GM19455 (cell line): ENCODE measurements at regions not wholly inside any gene's neighbourhood (a gene's known extent, or its start where the extent isn't known, plus 50 kb on each side); places are given as distances from the start of the nearest gene placed in this dataset.
"Not testable (repeated sequence)": the region's sequence is repeated elsewhere in the genome, so short reads cannot be mapped to it uniquely, and the experiment has no call there.

Source experiments
- ATAC-seq: cut with Tn5 transposase; IDR thresholded peaks from one replicate; pipeline ENCODE4 v1.9.1; 2021; ENCODE audit not compliant: unreplicated experiment

DNA sequence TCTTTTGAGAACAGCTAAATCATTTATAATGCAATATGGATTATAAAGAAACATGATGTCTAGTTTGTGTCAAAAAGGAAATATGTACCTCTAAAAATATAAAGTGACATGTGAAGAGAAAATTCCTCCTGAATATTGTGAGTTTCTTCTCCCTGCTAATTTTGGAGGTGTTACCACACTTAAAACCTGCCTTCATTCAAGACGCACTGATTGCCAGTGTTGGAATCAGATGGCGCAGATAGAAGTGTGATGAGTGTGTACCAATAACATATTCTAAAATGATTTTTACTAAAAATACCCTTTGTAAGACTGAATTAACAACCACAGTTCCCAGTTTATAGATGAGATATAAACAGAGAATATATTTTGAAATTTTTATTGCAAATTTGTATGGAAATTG is 681.8 kb upstream of the LRATD1 start:
- no peak for ATAC-seq

DNA sequence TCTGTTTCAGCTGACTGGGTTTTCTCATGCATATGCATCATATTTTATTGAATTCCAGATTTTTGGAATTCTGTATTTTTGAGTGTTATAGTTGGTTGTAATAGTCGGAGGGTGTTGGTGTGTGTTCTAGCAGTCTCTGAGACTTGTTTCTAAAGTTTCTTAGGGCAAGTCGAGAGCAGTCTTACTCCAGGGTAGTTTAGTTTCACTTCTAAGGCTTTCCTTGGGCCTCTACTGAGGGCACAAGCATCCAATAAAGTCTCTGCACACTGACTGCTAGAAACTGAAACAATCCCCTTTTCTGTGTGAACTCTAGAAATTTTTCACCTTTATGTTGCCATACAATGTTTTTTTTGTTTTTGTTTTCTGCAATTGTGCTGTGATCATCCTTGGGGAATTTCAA is 663.7 kb upstream of the LRATD1 start:
- no peak for ATAC-seq

DNA sequence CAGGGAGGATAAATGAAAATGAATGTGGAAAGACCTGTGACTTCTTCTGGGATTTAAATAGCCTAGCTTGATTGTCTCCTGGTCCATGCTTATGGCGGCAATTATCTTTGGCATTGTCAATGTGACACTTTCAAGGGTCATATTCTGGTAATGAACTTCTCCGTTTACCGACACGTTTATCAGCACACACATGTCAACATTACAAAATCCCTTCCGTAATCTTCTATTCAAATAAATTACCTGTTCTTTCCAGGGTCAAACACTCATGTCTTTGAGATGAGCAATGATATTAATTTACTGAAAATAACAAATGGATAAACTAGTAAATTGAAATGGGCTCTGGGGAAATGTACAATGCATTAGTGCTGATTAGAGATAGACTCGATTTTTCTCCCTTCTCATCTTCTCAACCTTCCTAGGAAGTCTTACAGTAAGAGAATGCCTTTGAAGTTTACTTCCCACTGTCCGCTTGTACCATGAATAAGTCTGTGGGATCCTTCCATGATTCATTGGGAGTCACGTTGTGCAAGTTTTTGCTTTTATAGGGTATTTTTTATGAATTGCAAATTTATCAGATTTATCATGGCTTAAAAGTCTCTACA is 646.3 kb upstream of the LRATD1 start:
- ATAC-seq = no peak

DNA sequence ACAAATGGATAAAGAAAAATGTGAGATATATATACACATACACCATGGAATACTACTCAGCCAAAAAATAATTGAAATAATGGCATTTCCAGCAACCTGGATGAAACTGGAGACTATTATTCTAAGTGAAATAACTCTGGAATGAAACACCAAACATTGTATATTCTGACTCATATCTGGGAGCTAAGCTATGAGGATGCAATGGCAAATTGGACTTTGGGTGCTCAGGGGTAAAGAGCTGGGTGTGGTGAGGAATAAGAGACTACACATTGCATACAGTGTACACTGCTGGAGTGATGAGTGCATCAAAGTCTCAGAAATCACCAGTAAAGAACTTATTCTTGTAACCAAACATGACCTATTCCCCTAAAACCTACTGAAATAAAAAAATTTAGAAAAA is 636.0 kb upstream of the LRATD1 start:
- no peak for ATAC-seq

DNA sequence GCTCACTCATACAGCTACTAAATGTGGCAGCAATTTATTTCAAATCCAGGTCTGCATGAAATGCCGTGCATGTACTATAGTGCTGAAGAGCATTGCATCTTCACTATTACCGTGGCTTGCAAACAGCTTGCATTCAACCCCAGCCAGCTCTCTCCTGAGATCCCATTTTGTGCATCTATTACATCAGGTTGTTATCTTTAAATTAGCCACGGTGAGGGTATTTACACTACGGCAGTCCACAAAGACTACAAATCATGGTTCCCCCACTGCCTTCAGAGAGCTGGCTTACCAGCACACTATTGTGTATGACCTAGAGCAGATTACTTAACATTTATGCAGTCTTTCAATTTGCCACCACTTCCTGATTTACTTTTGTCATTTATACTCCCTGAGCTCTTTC is 621.3 kb upstream of the LRATD1 start:
- ATAC-seq = no peak

DNA sequence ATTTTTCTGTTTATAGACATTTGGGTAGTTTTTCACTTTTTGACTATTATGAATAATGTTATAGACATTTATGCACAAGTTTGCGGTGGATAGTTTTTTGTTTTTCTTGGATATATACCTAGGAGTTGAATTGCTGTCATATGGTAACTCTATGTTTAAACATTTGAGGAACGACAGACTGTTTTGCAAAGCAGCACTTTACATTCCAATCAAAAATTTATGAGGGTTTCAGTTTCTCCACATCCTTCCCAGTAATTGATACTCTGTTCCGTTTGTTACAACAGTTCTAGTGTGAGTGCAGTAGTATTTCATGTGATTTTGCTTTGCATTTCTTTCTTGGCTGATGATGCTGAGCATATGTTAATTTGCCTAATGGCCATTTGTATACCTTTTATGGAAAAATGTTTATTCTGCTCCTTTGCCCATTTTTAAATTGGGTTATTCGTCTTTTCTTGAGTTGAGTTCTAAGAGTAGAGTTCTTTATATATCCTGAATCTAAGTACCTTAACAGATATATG is 617.3 kb upstream of the LRATD1 start:
- no peak for ATAC-seq

DNA sequence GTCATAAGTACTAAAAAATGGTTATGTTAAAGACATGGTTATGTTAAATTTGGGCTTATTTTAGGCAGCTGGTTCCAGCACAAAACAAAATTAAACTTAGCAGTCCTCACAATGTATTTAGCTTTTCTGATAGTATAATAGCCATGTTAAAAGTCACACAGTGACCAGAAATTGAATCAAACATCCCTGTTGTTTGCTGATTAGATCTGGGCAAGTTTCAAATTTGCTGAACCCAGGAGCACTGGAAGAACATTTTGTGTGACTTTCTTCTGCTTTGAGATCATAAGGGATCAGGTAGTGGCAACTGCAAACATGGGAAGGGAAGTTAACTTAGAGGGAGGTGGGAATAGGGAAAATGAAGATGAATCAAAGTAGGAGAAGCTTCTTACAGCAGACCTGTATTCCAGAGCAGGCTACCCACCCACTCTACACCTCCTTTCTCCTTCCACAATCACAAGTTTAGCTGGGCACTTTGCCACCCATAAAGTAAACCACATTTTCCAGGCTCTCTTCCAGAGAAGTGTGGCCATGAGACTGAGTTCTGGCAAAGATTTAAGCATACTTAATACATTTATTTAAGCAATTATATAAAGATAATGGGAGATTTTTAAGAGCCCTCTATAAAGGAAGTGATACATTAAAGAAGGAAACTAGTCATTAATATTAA is 616.1 kb upstream of the LRATD1 start:
- no peak for ATAC-seq

DNA sequence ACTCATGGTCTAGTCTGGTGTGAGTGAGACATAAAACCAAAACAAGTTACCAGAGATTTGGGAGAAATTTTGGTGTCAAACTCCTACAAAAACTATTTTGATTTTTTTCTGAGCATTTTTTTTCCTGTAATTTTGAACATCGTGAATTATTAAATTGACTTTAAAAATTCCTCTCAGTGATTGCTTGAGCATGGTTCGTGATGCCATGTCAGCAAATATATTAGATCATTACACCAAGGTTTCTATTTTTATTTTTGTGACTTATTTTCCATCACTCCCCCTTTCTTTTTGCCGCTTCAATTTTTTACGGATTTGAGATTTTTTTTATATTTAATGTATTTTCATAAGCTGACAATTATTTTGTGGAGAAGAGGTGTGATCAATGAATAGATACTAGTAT is 613.9 kb upstream of the LRATD1 start:
- ATAC-seq = no peak

DNA sequence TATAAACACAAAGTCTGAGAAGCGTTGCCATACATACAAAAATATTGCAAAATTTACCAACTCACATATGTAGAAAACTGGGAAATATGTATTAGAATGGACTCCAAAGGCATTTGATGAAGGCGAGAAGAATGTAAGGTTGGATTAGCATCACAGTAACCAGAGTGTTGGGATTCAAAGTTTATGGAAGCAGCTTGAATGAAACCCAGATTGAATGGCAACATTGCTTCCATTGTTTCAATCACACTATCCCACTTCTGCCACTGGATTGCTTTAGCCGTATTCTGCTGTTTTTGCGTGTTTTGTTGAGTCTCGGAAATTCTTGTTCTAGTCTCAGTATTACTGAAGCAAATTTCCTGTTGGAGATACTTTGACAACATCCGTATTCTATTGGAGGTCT is 609.0 kb upstream of the LRATD1 start:
- no peak for ATAC-seq

DNA sequence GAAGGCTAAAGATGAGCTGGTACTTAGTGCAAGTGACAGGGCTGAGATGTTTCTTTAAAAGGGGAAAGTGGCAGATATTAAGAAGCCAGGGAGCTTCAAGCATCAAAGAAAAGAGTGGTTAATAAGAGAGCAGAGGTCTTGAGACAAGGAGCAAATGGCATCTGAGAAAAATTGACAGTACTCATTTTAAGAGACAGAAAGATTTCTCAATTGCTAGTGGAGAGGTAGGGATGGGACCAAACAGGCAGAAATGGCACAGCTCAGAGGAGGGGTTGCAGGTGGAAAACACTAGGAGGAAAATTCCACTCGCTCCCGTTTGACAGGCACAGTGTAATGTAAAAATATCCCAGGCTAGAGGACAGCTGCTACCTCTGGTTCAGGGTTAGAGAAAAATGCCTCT is 593.4 kb upstream of the LRATD1 start:
- ATAC-seq = no peak

DNA sequence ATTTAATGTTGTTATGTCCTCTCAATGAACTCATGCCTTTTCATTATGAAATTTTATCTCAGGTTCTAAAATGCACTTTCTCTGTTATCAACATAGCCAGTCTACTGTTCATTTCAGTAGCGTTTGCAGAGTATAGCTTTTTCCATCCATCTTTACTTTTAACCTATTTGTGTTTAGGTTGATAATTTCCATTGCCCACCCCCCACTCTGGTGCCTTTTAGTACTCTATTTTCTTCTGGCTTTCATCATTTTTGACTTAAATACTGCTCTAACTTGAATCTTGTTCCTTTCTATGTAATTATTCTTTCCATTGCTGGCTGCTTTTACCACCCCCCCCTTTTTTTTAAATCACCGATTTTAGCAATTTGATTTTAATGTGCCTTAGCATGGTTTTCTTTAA is 585.0 kb upstream of the LRATD1 start:
- no peak for ATAC-seq

DNA sequence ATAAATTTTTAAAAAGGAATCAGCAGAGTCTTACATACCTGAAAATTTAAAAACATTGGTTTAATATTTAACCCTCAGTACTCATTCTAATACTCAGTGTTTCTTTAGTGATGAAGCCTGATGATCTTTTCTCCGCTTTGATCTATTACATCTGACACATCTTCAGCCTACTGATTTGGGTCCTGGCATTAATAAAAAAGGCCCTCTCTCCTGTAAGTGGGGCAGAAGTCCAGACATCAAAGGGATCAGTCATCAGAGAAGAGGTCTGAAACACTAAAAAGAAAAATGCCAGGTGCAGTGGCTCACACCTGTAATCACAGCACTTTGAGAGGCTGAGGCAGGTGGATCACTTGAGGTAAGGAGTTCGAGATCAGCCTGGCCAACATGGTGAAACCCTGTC is 581.1 kb upstream of the LRATD1 start:
- ATAC-seq = no peak

DNA sequence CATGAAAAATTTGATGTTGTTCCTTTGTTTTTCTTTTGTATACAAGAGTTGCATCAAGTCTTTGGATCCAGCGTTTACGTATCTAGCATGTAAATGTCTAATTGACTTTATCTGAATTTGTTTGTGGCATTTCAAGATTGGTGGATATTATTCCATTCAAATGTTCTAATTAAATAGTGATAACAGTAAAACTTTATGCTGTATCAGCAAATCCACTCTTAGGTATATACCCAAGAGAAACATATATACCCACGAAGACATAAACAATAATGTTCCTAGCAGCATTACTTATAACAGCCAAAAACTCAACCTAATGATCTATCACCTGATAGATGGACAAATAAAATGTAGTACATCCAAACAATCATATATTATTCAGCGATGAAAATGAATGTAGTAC is 579.4 kb upstream of the LRATD1 start:
- no peak for ATAC-seq

DNA sequence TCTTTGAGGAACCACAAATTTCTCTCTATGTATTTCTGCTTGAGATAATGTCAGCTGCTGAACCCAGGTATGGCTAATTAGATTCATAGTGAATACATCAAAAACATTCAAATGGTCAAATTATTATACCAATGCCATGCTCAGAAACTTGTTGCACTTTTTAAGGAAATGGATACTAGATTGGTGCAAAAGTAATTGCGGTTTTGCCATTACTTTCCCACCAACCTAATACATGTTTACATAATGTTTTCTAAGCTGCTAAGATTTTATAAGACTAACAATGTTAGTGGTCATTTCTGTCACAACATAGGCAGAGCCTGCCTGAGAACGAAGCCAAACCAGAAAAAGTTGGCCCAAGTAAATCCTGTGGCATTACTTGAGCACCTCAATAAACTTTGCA is 568.2 kb upstream of the LRATD1 start:
- ATAC-seq = no peak

DNA sequence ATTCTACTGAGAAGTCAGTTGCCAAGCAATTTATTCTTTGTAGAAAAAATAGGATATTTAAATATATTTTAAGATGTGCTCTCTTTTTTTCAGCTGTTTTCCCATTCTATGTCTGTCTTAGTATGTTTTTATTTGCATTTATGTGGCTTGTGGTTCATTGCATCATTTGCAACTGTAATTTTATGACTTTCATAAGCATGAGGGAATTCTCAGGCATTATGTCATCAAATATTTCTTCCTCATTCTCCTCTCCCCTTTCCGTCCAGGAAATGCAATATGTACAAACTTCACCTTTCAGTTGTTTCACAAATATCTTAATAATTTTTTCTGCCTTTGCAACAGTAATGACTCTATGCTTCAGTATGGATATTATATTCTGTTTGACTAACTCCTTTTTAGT is 560.2 kb upstream of the LRATD1 start:
- no peak for ATAC-seq

DNA sequence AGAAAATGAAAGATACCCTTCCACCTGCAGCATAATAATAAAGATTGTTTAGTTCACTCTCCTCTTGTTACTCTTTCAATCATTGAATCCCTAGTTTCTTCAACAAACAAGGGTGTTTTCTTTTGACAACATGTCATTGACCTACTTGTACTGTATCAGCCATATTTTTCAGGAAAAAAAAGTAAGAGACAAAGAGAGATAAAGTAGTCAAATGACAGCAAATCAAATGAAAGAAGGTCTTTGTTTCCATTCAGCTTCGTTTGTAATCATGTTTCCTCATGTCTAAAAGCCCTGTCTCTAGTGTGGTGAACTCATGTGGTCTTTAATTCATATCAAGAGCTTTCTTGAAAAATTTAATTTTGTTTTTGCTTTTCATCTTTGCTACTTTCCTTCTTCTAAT is 557.8 kb upstream of the LRATD1 start:
- no peak for ATAC-seq

DNA sequence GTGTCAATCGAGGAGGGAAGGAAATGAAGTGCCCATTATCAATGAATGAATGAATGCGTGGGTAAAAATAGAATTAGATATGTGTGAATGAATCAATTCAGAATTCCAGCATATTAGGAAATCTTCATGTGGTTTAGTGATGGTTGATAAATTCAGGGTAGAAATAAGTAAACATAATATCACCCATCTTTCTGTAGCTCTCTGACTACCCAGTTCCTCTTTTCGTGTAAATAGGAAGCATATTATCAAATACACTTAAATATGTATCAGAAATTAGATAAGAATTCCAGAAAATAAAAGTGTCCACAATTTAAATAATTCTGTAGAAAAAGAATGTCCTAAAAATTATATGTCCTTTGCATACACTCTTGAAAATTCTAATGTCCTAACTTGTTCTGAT is 552.9 kb upstream of the LRATD1 start:
- no peak for ATAC-seq

DNA sequence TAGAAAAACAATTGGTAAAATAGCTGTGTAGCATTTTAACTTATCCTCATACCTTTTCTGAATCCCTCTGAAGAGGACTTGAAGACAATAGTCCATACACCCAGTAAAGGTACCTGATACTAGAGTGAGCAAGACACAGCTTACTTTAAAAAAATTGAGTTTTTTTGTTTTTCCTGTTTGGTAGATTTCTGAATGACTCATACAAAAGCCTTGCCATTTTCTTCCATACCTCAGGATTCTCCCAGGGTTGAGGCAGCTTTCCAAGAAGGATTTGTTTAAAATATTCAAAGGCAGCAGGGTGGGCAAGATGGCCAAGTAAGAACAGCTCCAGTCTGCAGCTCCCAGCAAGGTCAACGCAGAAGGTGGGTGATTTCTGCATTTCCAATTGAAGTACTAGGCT is 551.0 kb upstream of the LRATD1 start:
- no peak for ATAC-seq

DNA sequence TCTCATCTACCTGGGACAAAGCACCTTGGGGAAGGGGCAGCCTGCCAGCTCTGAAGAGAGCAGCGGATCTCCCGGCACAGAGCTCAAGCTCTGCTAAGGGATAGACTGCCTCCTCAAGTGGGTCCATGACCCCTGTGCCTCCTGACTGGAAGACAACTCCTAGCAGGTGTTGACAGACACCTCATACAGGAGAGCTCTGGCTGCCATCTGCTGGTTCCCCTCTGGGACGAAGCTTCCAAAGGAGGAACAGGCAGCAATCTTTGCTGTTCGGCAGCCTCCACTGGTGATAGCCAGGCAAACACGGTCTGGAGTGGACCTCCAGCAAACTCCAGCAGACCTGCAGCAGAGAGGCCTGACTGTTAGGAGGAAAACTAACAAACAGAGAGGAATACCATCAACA is 549.9 kb upstream of the LRATD1 start:
- ATAC-seq = no peak

DNA sequence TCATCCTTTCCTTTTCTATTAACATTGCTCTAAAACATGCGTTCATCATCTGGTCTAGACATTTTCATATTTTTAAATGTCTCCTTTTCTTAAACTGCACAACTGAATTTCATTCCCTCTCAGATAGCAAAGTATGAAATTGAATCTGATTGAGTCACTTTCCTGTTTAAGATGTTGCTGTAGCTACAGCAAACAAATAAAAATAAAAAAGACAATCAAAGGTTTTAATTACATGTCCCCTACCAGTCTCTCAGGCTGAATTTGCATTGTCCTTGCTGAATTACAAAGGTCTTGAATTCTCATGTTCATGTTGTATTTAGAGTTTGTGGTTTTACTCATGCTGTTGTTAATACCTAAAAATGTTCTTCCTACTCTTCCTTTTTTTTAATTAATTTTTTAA is 537.9 kb upstream of the LRATD1 start:
- ATAC-seq = no peak

DNA sequence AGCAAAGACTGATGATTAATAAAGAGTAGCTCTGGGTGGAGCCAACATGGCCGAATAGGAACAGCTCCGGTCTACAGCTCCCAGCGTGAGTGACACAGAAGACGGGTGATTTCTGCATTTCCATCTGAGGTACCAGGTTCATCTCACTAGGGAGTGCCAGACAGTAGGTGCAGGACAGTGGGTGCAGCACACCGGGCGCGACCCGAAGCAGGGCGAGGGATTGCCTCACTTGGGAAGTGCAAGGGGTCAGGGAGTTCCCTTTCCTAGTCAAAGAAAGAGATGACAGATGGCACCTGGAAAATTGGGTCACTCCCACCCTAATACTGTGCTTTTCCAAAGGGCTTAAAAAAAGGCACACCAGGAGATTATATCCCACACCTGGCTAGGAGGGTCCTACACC is 533.4 kb upstream of the LRATD1 start:
- ATAC-seq = not testable (repeated sequence)

DNA sequence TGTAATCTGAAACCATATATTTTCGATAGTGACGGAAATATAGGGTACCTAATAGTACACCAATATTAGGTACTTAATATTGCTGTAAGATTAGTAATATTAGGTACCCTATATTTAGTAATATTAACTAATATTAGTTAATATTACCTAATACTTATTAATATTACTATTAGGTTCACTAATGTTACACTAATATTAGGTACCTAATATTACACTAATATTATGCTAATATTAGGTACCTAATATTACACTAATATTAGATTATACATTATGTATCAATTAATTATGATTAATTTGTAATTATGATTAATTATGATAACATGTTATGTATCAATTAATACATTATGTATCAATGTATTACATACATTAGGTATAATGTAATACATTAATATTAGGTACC is 518.2 kb upstream of the LRATD1 start:
- no peak for ATAC-seq

DNA sequence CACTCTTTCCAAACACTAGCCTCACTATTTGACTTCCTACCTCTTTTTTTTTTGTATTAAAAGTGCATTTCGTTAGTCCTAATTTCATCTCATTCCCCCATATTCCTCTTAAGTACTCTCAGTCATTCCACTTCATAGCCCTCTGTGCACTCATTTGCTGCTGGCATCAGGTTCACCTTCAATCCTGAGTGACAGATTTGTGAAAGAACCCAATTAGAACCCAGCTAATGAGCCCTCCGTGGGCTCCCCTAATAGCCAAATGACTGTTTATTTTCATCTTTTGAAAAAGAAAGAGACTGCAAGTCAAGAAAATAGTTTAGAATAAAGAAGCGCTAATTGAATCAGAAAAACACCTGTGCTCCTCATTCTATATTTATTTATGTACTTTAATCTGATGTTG is 512.1 kb upstream of the LRATD1 start:
- ATAC-seq = no peak
